HG03521 (cell line): ENCODE measurements at regions not wholly inside any gene's neighbourhood (a gene's known extent, or its start where the extent isn't known, plus 50 kb on each side); places are given as distances from the start of the nearest gene placed in this dataset.
A peak's percentile ranks its signal among the peaks of the same experiment; 100 is the strongest.

ENCODE experiments used
- ATAC-seq: cut with Tn5 transposase; IDR thresholded peaks from one replicate; pipeline ENCODE4 v1.9.1; 2021; ENCODE audit warnings: mild to moderate bottlenecking, moderate library complexity; ENCODE audit not compliant: unreplicated experiment

DNA sequence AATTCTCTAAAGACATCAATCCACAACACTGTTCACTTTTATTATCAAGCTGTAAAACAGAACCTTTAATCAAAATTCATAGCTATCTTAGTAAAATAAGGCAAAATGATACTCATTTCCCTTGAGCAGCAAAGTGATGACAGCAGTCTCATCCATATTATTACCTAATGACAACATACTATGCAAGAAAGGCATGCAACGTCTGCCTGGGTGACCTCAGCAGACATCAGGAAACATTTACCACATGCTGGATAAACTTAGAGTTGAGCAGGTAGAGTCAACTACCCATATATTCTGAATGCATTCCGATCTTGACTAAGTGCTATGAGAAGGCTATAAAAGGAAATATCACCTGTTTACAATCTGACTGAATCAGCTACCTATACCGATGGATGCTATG lies 145.1 kb downstream of the SIPA1L2 start:
- ATAC-seq: no peak

DNA sequence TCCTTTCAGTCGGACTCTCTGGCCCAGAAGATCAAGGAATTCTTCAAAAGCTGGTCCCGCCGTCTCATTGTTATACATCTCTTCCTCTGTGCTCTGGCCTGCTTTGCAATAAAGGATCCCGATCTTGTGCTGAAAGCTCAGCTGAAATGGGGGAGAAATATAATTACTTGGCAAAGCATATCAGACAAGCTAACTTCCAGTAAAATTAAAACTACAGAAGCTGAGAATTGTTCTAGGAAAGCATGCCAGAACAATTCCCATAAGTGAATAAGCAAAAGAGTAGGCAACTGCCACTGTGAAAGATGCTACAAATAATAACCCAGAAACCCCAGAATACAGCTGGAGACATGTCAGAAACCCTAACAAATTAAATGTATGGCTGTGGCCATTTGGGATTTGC lies 146.1 kb downstream of the SIPA1L2 start:
- ATAC-seq: no peak

DNA sequence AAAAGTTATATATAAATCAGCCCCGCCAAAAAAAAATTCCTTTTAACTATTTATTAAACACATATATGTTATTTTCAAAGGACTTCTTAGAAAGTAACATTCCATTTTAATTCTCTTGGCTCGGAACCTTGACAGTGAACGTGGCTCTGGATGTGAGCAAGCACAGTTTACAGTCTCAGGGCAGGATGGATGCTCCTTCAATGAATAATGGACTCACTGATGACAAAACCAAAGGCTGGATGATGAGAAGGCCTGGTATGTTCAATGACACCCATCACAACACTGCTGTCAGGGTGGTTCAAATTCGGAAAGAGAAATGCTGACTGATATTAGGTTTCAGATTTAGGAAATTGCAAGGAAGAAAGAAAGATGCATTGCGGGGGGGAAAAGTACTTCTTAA lies 148.8 kb downstream of the SIPA1L2 start:
- no peak for ATAC-seq

DNA sequence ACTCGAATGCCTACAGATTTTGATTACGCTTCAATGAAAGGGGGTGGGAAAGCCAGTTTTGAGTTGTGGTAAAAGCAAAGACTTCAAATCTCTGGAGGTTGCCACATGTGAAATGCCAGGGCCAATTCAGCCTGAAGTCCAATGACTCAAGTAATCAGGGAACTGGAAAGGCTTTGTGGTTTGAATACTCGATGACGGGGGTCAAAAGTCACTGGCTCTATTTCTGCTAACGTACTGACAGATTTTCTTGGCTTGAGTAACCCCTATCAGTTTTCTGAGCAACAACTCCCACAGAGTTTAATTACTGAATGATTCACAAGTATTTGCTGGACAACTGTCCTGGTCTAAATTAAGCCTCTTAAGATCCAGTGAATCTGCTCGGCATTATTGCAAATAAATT lies 152.2 kb downstream of the SIPA1L2 start:
- ATAC-seq: no peak

DNA sequence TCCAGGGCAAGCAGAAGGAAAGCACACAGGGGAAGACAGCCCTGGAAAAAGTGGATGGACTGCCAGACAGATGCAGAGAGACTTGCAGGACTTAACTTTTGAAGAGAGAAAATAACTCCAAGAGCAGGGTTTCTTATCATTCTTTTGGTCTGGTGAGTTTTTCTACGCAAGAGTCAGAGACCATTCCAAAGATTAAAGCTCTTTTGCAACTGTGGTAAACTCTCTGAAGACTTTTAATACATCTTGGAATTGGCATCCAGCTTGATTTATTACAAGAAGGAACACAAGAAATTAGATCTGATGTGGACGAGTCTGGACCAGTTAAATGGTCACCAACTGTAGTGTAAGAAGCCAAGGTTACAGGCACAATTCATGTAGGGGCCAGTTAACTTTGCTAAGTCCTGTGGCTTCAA lies 153.4 kb downstream of the SIPA1L2 start:
- no peak for ATAC-seq

DNA sequence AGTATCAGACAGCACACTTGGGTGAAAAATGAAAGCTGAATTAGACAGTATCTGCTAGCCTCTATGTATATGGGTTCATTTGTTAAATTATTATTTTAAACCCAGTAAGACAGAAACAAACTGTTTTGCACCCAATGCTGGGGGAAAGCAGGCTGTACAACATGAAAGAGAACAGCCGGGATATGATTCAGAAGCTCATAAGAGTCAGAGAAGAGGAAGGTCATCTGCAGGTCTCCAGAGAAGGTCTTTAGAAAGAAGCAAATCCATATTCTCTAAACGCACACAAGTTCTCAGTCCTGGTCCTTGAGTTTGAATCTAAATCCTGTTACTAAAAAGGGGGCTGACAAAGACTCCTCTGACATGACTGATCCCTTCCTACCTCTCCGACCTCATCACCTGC lies 155.1 kb downstream of the SIPA1L2 start:
- no peak for ATAC-seq

DNA sequence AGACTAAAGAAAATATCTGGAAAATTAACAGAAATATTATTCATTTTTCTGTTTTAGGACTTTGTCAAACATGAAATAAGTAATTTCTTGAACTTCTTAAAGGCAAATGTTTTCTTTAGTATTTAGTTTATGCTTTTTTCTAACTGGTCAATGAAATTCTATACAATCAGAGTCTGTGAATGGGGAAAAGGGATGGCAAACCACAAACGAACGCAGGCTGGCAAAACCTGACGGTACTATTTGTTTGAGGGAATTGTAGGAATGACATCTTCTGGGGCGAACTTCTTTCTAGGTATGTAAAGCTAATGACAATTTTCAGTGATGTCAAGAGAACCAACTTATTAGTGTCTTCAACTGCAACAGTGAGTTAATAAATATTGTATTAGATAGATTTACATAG lies 156.0 kb downstream of the SIPA1L2 start:
- ATAC-seq: no peak

DNA sequence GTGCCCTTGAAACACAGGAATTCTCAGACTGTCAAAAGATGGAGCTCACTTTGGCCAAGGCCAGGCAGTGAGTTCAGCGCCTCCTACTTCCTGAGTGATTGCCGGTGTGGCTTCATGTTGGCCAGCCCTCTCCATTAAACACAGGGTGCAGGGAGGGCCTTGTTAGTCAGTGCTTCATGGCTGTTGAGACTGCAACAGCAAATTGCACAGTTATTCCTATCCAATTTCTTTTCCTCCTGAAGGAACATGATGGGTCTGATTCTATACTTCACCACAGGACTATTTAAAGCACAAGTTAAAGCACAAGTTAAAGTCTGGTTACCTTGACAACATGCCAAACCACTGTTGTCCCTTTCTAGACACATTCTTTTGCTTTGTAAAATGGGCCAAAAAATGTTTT lies 156.6 kb downstream of the SIPA1L2 start:
- ATAC-seq: no peak

DNA sequence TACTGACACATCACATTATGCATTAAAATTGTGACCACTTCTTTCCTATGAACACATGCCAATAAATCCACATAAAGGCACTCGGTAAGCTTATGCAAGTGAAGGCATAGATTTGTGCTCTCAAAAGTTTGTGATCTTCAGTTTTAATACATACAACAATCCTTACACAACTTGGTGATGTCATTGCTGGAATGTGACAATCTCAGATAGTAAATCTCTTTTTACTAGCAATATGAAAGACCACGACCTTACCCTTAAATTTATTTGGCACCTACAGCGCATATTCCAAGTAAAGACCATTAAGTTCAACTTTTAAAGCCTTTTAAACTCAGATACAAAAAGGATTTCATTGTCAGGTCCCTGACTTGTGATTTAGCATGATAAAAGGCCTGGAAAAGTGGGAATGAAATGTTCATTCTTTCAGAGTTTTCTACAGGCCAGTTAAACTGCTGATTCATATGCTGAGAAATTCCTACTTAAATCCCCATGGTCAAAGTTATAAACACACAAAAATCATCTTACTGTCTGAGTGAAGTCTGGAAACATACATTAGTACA lies 157.4 kb downstream of the SIPA1L2 start:
- no peak for ATAC-seq

DNA sequence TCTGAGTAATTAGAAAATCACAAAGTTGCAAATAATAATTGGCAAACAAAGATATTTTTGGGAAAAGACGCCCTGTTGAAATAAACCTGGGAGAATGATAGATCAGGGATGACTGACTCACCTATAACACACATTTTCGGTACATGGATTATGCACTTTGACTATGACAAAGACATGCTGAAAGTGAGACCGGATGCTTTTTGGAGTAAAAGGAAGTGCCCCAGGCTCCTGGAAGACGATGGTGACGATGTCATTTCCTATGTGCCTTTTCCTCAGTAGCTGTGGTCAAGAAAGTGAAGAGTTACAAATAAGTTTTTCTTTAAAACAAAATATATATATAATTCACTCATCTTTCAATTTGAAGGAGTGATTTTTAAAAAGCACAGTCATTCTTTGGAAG lies 158.7 kb downstream of the SIPA1L2 start:
- no peak for ATAC-seq

DNA sequence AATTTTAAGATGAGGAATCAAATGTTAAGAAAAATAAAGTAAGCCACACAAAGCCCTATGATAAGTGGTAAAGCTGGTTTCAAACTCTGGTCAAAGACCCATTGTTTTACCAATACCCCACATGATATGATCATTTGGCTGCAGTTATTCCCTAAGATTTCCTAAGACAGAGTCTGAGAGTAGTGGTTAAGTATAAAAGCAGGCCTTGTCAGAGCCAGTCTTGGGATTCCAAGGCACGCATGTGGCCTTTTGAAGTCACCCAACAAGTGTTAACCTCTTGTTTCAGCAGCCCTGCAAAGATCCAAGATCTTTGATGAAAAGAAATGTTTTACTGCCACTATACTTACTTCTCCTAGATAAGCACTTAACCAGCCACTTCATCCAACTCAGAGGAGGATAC lies 159.2 kb downstream of the SIPA1L2 start:
- no peak for ATAC-seq

DNA sequence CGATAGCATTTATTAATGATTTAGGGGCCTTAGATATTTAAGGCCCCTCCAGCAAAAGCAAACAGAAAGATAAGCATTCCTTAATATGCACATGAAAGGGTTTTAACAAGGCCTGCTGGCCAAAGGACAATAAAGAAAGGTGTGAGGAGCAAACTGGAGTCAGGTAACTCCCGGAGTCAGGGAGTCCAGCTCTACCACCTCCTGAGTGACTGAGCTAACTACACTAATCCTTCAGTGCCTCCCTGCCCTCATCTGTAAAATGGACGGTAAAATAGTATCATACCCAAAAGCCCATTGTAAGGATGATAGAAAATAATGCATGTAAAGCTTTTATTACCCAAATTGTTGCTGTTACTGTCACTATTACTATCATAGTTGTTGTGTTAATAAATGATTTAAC lies 161.7 kb downstream of the SIPA1L2 start:
- ATAC-seq: no peak

DNA sequence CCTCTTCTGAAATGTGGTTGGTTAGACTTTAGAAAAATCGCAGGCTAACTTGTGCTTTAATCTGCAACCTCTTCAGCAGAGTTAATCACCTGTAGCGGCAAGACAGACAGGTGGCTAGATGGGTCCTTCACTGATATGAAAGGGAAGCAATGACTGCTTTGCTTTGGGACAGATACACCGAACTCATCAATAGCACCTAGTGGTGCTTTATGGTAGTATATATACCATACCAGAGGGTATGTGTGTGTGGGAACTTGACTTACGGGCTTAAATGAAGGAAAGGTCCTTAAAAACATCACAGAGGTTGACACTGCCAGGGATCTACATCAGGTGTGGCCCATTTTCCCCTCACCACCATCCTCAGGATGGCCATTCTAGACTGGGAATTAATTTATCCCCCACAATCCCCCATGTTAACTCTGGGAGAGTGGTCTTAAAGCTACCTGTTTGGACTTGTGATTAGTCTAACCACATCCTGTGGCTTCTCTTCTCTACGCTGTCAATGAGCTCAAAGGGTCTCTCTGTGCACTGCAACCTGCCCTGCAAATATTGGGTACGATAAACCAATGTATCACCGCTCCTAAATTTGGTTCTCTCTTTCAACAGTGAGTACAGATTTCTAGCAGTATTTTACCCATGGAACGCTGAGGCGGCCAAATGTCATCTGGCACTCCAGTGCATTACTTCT lies 162.7 kb downstream of the SIPA1L2 start:
- no peak for ATAC-seq

DNA sequence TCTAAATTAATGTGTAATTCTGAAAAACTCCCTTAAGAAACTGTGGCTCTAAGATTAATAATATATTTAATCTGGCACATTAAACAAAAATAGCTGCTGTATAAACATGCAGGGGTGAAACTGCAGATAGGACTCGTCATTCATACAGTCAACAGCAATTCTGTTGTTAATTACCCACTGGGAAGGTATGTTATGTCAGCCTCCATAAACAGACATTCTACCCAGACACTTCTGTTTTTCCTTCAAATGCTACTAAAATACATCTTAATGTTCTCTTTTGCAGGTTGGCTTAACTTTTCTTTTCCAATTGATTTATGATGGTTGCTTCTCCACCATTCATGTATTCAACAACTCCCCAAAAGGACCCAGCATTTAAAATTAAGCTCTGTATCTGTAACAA lies 165.6 kb downstream of the SIPA1L2 start:
- ATAC-seq: no peak

DNA sequence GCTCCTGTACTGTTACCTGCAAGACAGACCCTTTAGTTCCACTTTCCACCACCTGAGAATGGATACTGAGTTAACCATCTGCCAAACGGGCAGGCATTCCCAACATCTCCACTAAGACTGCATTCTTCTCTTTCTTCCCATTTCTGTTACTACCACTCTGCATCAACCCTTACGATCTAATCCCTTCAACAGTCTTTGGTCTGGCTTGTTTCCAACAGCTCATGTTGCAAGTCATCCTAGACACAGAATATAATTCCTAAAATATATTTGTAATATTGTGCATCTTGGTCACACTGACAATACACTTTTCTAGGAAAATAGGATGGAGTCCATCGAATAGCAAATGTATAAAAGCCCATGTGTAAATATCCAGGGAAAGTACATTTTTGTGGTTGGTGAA lies 166.7 kb downstream of the SIPA1L2 start:
- no peak for ATAC-seq

DNA sequence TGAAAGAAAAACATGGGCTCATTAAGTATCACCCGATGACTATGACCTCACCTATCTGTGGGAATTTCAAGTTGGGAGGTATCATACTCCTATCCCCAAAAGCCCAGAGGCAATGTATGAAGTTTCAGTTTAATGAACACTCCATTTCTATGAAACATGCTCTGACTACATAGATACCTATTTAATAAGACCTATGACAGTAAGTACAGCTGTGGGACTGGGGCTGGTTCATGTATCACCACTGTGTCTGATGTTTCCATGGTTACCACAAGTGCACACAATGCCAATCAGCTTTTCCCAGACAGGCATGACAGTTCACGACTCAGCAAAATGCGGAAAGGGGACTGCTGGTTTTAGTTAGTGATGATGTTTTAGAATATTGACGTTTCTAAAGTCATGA lies 167.7 kb downstream of the SIPA1L2 start:
- no peak for ATAC-seq

DNA sequence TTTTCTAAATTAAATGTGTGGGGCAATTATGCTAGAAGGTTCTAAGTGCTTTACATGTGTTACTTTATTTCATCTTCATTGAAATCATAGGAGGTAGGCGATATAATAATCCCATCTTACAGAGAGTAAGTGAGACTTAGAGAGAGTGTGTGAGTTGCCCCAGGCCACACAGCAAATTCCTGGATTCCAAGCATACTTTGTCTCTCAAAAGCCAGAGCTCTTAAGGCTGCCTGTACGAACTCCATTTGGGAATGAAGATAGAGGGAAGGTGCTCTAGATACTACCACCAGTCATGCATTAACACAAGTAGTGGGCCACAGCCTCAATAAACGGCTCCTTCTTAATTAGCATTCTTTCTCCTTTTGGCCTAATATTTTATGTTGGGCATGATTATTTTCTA lies 170.1 kb downstream of the SIPA1L2 start:
- no peak for ATAC-seq

DNA sequence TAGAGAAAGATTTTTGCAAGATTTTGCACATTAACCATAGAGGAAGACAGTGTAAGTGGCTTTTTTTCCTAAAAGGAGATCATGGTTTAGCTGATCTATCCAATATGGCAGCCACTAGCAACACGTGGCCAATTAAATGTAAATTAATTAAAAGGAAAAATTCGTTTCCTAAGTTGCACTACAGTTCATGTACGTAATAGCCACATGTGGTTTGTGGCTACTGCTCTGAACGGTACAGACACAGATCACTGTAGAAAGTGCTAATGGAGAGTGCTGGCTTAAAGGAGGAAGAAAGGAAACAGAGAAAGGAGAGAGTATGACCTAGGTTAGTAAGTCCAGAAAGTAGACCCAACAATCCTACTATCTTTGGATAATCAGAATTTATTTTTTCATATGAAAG lies 170.8 kb downstream of the SIPA1L2 start:
- ATAC-seq: no peak

DNA sequence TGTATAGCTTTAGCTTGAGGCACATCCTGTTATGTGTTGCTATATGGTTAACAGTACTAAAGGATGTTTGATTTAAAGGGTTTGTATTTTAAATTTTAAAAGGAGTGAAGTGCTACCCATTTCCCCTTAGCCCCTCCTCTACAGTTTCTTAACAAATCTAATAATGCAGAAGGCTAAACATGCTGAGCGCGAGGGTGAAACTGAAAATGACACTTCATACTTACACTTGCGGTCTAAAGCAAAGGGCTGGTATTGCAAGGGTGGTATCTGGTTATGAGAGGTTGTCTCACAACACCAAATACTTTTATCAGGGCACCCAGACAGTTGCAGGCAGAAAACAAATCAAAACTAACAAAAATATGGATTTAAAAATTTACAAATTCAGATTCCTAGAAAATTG lies 172.3 kb downstream of the SIPA1L2 start:
- peak; percentile 86 for ATAC-seq

DNA sequence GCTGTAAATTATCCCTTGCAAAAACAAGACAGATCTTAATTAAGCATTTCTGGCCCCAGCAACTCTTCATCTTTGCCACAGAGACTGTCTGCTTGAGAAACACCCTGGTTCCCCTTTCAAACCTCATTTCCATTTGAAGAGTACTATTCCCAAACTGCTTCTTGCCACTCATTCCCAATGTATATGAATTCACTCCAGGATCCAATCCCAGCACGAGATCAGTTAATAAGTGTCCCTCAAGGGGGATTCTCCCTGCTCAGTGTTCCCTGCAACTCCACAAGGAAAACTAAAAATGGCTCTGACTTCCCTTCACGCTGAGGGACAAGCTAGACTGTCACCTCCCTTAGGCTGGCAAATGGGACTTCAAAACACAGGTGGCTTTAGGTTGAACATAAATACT lies 173.2 kb downstream of the SIPA1L2 start:
- ATAC-seq: no peak

DNA sequence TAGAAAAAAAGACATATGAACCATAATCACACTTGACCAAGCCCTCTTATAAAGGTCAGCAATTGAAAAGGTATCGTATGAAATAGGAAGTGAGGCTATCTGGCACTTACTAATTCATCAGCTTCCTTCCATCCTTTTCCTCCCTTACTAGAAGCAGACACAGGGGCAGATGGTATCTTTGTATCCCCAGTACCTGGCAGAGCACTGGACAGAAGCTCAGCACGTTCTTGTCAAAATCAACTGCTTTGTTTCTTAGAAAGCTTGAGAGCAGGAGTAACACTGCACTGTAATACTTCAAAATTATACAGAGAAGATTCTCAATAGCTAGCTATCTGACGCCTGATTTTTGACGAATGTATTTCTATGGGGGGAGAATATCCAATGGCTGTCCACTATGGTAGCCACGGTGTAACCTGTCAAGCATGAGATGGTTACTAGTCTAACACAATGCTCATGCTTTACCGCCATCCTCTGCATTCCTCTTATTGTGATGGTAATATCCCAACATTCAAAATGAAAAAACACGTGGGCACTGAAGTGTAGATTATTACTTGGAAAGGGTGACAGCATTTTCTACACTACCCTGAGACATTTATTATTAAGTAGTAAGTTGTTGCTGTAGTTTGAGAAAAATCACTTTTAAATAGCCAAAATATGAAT lies 175.6 kb downstream of the SIPA1L2 start:
- no peak for ATAC-seq

DNA sequence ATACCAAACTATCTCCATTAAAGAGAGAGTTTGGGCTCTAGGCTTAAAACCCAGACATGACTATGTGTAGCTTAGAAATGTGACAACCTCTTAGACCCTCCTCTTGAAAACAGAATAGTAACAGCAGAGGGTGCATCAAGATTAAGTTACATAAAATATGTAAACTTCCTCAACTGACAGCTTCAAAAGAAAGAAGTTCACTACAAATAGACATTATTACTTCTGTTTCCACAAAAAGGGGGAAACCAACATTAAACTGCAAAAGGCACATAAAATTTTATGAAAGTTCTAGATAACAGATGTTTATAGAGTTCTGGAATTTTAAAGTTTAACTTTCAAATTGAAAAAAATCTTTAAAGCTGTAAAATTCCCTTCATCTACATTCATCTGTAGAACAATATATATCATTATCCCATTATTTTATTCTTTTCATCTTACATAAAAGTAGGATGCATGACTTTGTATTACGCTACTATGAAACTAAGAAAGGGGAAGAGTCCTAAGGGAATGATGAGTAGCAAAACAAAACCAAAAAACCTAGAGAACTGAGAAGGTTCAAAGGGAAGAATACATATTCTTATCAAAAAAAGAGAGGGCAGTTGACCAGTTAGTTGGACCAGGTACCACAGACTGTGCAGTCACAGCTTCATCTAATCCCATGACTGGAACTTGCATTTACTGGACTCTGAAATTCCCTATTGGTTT lies 177.0 kb downstream of the SIPA1L2 start:
- ATAC-seq: no peak
